GM19438 (cell line): ENCODE measurements at regions not wholly inside any gene's neighbourhood (a gene's known extent, or its start where the extent isn't known, plus 50 kb on each side); places are given as distances from the start of the nearest gene placed in this dataset.

ENCODE experiments used
- ATAC-seq: cut with Tn5 transposase; IDR thresholded peaks from one replicate; pipeline ENCODE4 v1.9.1; 2021; ENCODE audit warnings: low read depth; ENCODE audit not compliant: unreplicated experiment

GRCh38 chr12:115251727-115252126, 567.8 kb upstream of the TBX3 start:
- ATAC-seq, result no peak

- ATAC-seq, result no peak
These were observed 565.8 kb upstream of the TBX3 start for GRCh38 chr12:115249671-115250278.

GRCh38 chr12:115245020-115245419, 561.0 kb upstream of the TBX3 start:
- ATAC-seq, result no peak

GRCh38 chr12:115243933-115244628, 560.1 kb upstream of the TBX3 start:
- ATAC-seq, result no peak

- no peak for ATAC-seq
These were observed 556.3 kb upstream of the TBX3 start for GRCh38 chr12:115240251-115240650.

- no peak for ATAC-seq
These were observed 551.9 kb upstream of the TBX3 start for GRCh38 chr12:115235880-115236279.

GRCh38 chr12:115233891-115234543, 550.0 kb upstream of the TBX3 start:
- ATAC-seq, result no peak

GRCh38 chr12:115232455-115233156, 548.6 kb upstream of the TBX3 start:
- ATAC-seq, result no peak

GRCh38 chr12:115230606-115231005, 546.6 kb upstream of the TBX3 start:
- no peak for ATAC-seq

- no peak for ATAC-seq
These were observed 545.5 kb upstream of the TBX3 start for GRCh38 chr12:115229517-115229916.

- no peak for ATAC-seq
These were observed 544.5 kb upstream of the TBX3 start for GRCh38 chr12:115228434-115228833.

- no peak for ATAC-seq
These were observed 543.2 kb upstream of the TBX3 start for GRCh38 chr12:115227137-115227615.

- no peak for ATAC-seq
These were observed 541.9 kb upstream of the TBX3 start for GRCh38 chr12:115225845-115226244.

GRCh38 chr12:115223991-115224390, 540.0 kb upstream of the TBX3 start:
- ATAC-seq, result no peak

- no peak for ATAC-seq
These were observed 539.3 kb upstream of the TBX3 start for GRCh38 chr12:115223322-115223721.

- no peak for ATAC-seq
These were observed 538.2 kb upstream of the TBX3 start for GRCh38 chr12:115222220-115222619.

- no peak for ATAC-seq
These were observed 532.3 kb upstream of the TBX3 start for GRCh38 chr12:115216301-115216700.

GRCh38 chr12:115215544-115215943, 531.6 kb upstream of the TBX3 start:
- ATAC-seq, result no peak

GRCh38 chr12:115213538-115214016, 529.6 kb upstream of the TBX3 start:
- ATAC-seq, result no peak

GRCh38 chr12:115213118-115213517, 529.1 kb upstream of the TBX3 start:
- no peak for ATAC-seq

GRCh38 chr12:115212356-115212755, 528.4 kb upstream of the TBX3 start:
- no peak for ATAC-seq
